ENCODE measurements at regions not wholly inside any gene's neighbourhood (a gene's known extent, or its start where the extent isn't known, plus 50 kb on each side); places are given as distances from the start of the nearest gene placed in this dataset.

- intact Hi-C loops (cut with DNase I) = no loop called here
- Histone ChIP-seq H3K4me3 (no peak overlapping the region), H3K4me1 (replicated peaks in 1 of 2) (no peaks in the 10 kb centered on the region), H3K36me3 (replicated peaks in 1 of 2) (no peaks in the 10 kb centered on the region), H3K9me3 (replicated peaks in 1 of 3) (no peaks in the 10 kb centered on the region), H3K27me3 (no peaks in the 10 kb centered on the region), H3K27ac (no peak overlapping the region)
- TF ChIP-seq, protein P1, sequence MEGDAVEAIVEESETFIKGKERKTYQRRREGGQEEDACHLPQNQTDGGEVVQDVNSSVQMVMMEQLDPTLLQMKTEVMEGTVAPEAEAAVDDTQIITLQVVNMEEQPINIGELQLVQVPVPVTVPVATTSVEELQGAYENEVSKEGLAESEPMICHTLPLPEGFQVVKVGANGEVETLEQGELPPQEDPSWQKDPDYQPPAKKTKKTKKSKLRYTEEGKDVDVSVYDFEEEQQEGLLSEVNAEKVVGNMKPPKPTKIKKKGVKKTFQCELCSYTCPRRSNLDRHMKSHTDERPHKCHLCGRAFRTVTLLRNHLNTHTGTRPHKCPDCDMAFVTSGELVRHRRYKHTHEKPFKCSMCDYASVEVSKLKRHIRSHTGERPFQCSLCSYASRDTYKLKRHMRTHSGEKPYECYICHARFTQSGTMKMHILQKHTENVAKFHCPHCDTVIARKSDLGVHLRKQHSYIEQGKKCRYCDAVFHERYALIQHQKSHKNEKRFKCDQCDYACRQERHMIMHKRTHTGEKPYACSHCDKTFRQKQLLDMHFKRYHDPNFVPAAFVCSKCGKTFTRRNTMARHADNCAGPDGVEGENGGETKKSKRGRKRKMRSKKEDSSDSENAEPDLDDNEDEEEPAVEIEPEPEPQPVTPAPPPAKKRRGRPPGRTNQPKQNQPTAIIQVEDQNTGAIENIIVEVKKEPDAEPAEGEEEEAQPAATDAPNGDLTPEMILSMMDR (IDR thresholded peaks at IDR 0.05) = no peak
- no peak for TF ChIP-seq POLR2A (IDR thresholded peaks at IDR 0.05)
- WGBS, 4 donors = 80 to 85% (median 82%) methylated on average over 10 of the region's 10 CpGs
- no peak for DNase-seq
Observed at GRCh38 chr5:124941051-124942049, 194.9 kb upstream of the ZNF608 start.

DNA sequence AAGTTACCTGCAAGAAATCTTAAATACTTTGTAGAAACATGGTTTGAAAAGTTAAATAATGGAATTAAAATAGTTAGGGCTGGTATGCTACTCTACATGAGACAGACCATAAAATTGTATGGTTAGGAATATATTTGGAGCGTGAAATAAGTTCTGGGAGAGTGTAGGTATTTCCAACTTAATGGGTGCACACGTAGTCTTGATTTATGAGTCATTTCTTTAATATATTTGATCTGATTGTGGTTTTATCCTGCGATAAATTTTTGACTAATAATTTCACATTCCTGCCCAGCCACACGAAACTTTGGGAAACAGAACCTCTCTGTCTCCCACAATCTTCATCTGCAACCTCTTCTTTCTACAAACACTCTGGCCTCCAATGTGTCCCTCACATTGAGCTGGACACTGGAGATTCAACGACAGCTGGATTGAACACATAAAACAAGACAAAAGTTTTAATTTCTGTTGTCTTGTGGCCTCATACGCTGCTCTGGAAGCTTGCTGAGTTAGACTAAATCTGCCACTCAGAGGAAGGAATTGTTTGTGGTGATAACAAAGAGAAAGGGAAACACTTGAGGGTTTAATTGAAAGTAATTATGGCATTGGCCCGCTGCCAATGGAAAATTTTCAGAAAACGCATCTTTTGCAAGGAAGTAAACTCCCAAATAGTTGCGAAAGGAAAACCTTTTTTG is 201.8 kb upstream of the ZNF608 start:
- H3K9me3 ChIP-seq (replicated peaks in 1 of 3) = no peaks in the 10 kb centered on the region
- H3K27me3 ChIP-seq = no peaks in the 10 kb centered on the region
- WGBS, 4 donors = 61 to 72% (median 65%) methylated on average over 9 of the region's 9 CpGs
- H3K4me3 ChIP-seq = no peak overlapping the region
- no peaks in the 10 kb centered on the region for H3K4me1 ChIP-seq (replicated peaks in 1 of 2)
- DNase-seq = peak; percentile 12 to 76 (median 37)
- TF ChIP-seq POLR2A (IDR thresholded peaks at IDR 0.05) = no peak
- TF ChIP-seq, protein P1 (IDR thresholded peaks at IDR 0.05) = no peak
- no peaks in the 10 kb centered on the region for H3K36me3 ChIP-seq (replicated peaks in 1 of 2)
- no peak overlapping the region for H3K27ac ChIP-seq
- intact Hi-C loops (cut with DNase I) = no loop called here

DNA sequence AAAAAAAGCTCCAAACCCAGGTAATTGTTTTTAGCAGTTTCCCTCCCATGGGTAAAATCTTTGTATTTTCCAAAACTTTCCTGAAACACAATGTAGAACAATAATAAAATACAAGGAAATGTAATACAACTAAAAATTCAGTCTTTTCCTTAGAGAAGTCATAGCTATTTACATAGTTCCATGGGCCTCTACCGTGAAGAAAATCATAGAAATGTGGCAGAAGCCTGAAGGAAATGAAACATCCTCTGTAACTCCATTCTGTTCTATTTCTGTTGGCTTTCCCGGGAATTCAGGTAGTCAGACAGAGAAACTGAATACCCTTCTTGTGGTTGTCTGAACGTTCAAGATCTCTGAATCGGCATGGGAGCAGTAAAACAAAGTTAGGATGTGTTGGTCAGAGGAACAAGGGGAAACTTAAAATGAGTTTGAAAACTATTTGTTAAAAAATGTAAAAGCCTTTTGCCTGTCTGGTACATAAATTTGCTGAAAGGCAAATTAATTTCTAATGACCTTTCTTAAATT is 202.4 kb upstream of the ZNF608 start:
- Histone ChIP-seq H3K27ac (peak overlapping the region in 1 of 5 donors; percentile 26), H3K4me1 (replicated peaks in 1 of 2) (no peaks in the 10 kb centered on the region), H3K4me3 (no peak overlapping the region), H3K27me3 (no peaks in the 10 kb centered on the region), H3K36me3 (replicated peaks in 1 of 2) (no peaks in the 10 kb centered on the region), H3K9me3 (replicated peaks in 1 of 3) (no peaks in the 10 kb centered on the region)
- WGBS, 4 donors = 67 to 72% (median 69%) methylated on average over 4 of the region's 4 CpGs
- intact Hi-C loops (cut with DNase I) = no loop called here
- TF ChIP-seq, protein P1 (IDR thresholded peaks at IDR 0.05) = no peak
- no peak for TF ChIP-seq POLR2A (IDR thresholded peaks at IDR 0.05)
- no peak for DNase-seq

- WGBS, 4 donors = 76 to 79% (median 77%) methylated on average over 4 of the region's 4 CpGs
Observed at GRCh38 chr5:124949862-124950261, 203.4 kb upstream of the ZNF608 start.

More at GRCh38 chr5:124949862-124950261, 203.4 kb upstream of the ZNF608 start:
- no peaks in the 10 kb centered on the region for H3K36me3 ChIP-seq (replicated peaks in 1 of 2)
- no peaks in the 10 kb centered on the region for H3K4me1 ChIP-seq (replicated peaks in 1 of 2)
- H3K27ac ChIP-seq = no peak overlapping the region
- no peaks in the 10 kb centered on the region for H3K27me3 ChIP-seq
- intact Hi-C loops (cut with DNase I) = no loop called here
- no peak for TF ChIP-seq POLR2A (IDR thresholded peaks at IDR 0.05)
- TF ChIP-seq, protein P1 (IDR thresholded peaks at IDR 0.05) = no peak
- DNase-seq = no peak
- H3K4me3 ChIP-seq = no peak overlapping the region
- H3K9me3 ChIP-seq (replicated peaks in 1 of 3) = no peaks in the 10 kb centered on the region
